Neural cell (in vitro differentiated cells): ENCODE measurements at regions not wholly inside any gene's neighbourhood (a gene's known extent, or its start where the extent isn't known, plus 50 kb on each side); places are given as distances from the start of the nearest gene placed in this dataset.

Experiments
- CTCF ChIP-seq: fragments of 450-650 bp; IDR thresholded peaks from 2 replicates; pipeline ENCODE4 v1.5.1; 2014; ENCODE audit warnings: antibody characterized with exemption, mild to moderate bottlenecking, moderate library complexity; ENCODE audit not compliant: poor library complexity, severe bottlenecking
- EP300 ChIP-seq: fragments of 450-650 bp; conservative IDR thresholded peaks from 2 replicates; pipeline ENCODE4 v1.6.1; 2014; ENCODE audit warnings: antibody characterized with exemption, mild to moderate bottlenecking, moderate library complexity; ENCODE audit not compliant: poor library complexity, severe bottlenecking
- EZH2 ChIP-seq: fragments of 200-600, 300-800 bp; shearing (Covaris generic), sonication (generic); IDR thresholded peaks from 2 replicates; pipeline ENCODE4 v1.6.1; 2014; ENCODE audit warnings: antibody characterized with exemption, low read length, borderline replicate concordance, mild to moderate bottlenecking; ENCODE audit not compliant: insufficient read depth, poor library complexity, severe bottlenecking
- POLR2AphosphoS5 ChIP-seq: IDR thresholded peaks from 2 replicates; pipeline ENCODE4 v1.6.1; 2012
- TF ChIP-seq, protein P1 (sequence below): IDR thresholded peaks from 2 replicates; pipeline ENCODE4 v1.6.1; 2012; ENCODE audit warnings: borderline replicate concordance

DNA sequence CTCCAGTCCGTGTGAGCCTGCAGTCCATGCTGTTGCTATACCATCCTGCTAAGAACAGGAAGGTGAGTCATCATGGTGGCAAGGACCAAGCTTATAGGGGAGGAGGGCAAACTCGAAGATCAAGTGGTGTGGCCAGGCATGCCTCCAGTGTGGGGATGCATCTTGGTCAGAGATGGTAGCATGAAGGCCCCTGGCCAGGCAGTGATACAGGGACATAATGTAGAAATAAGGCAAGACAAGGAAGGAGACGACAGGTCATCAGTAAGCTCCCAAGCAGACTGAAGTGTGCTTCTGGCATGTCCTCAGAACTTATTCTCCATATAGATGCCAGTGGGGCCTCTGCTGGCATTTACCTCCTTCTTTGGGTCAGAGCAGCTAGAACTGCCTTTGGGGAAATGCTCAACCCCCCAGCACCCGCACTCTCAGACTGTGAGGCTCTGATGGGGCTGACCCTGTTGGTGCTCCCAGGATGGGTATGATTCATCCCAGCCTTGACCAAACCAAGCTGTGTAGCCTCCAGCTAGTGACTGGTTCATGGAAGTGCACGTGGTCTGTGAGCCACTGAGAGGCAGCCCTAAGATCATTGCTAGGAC is 52.5 kb upstream of the ATP2B2 start:
- no peak for TF ChIP-seq CTCF
- TF ChIP-seq POLR2AphosphoS5 = no peak
- no peak for TF ChIP-seq EP300
- TF ChIP-seq, protein P1, sequence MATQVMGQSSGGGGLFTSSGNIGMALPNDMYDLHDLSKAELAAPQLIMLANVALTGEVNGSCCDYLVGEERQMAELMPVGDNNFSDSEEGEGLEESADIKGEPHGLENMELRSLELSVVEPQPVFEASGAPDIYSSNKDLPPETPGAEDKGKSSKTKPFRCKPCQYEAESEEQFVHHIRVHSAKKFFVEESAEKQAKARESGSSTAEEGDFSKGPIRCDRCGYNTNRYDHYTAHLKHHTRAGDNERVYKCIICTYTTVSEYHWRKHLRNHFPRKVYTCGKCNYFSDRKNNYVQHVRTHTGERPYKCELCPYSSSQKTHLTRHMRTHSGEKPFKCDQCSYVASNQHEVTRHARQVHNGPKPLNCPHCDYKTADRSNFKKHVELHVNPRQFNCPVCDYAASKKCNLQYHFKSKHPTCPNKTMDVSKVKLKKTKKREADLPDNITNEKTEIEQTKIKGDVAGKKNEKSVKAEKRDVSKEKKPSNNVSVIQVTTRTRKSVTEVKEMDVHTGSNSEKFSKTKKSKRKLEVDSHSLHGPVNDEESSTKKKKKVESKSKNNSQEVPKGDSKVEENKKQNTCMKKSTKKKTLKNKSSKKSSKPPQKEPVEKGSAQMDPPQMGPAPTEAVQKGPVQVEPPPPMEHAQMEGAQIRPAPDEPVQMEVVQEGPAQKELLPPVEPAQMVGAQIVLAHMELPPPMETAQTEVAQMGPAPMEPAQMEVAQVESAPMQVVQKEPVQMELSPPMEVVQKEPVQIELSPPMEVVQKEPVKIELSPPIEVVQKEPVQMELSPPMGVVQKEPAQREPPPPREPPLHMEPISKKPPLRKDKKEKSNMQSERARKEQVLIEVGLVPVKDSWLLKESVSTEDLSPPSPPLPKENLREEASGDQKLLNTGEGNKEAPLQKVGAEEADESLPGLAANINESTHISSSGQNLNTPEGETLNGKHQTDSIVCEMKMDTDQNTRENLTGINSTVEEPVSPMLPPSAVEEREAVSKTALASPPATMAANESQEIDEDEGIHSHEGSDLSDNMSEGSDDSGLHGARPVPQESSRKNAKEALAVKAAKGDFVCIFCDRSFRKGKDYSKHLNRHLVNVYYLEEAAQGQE = no peak
- TF ChIP-seq EZH2 = no peak
